H9 (cell line): ENCODE measurements at regions not wholly inside any gene's neighbourhood (a gene's known extent, or its start where the extent isn't known, plus 50 kb on each side); places are given as distances from the start of the nearest gene placed in this dataset.
A peak's percentile ranks its signal among the peaks of the same experiment; 100 is the strongest.

ENCODE experiments used
- DNase-seq: peaks from one replicate; pipeline ENCODE4 v3.0.0-alpha.2; 2017
- H2AFZ ChIP-seq: one replicate; pipeline ENCODE4 v1.6.1; 2013; ENCODE audit warnings: mild to moderate bottlenecking, low read length, control low read depth, moderate library complexity
- H2AK5ac ChIP-seq: 2 replicates; pipeline ENCODE4 v1.6.1; 2013; ENCODE audit warnings: low read length, control low read depth, mixed read lengths; ENCODE audit not compliant: insufficient read length
- H2BK120ac ChIP-seq: one replicate; pipeline ENCODE4 v1.6.1; 2013; ENCODE audit warnings: low read depth, mild to moderate bottlenecking, low read length, control low read depth, inconsistent platforms; ENCODE audit not compliant: poor library complexity, severe bottlenecking
- H2BK12ac ChIP-seq: 2 replicates; pipeline ENCODE4 v1.6.1; 2013; ENCODE audit warnings: low read length, control low read depth, mixed read lengths, low read depth; ENCODE audit not compliant: insufficient read length
- H2BK15ac ChIP-seq: 2 replicates; pipeline ENCODE4 v1.6.1; 2013; ENCODE audit warnings: low read depth, low read length, control low read depth
- H2BK20ac ChIP-seq: one replicate; pipeline ENCODE4 v1.6.1; 2013; ENCODE audit warnings: low read depth, mild to moderate bottlenecking, low read length, control low read depth, inconsistent platforms; ENCODE audit not compliant: poor library complexity, severe bottlenecking
- H2BK5ac ChIP-seq: 2 replicates; pipeline ENCODE4 v1.6.1; 2013; ENCODE audit warnings: low read length, control low read depth, mixed read lengths; ENCODE audit not compliant: insufficient read length
- H3K14ac ChIP-seq: 2 replicates; pipeline ENCODE4 v1.6.1; 2013; ENCODE audit warnings: low read length, control low read depth; ENCODE audit not compliant: insufficient read depth
- H3K18ac ChIP-seq: 2 replicates; pipeline ENCODE4 v1.6.1; 2013; ENCODE audit warnings: low read depth, mild to moderate bottlenecking, mixed read lengths, low read length, control low read depth; ENCODE audit not compliant: insufficient read length
- H3K23ac ChIP-seq: 2 replicates; pipeline ENCODE4 v1.6.1; 2013; ENCODE audit warnings: low read length, control low read depth, mixed read lengths, low read depth; ENCODE audit not compliant: insufficient read length
- H3K23me2 ChIP-seq: 2 replicates; pipeline ENCODE4 v1.6.1; 2013; ENCODE audit warnings: low read depth, mild to moderate bottlenecking, mixed read lengths, low read length, control low read depth; ENCODE audit not compliant: insufficient read length, poor library complexity, severe bottlenecking
- H3K27ac ChIP-seq: 2 replicates; pipeline ENCODE4 v1.5.1; 2013; ENCODE audit warnings: low read length, control low read depth, mixed read lengths, low read depth; ENCODE audit not compliant: insufficient read length
- H3K27me3 ChIP-seq: 2 replicates; pipeline ENCODE4 v1.6.1; 2013; ENCODE audit warnings: low read length, control low read depth, inconsistent platforms; ENCODE audit not compliant: insufficient read depth
- H3K4ac ChIP-seq: 2 replicates; pipeline ENCODE4 v1.6.1; 2013; ENCODE audit warnings: low read depth, mild to moderate bottlenecking, control low read depth, inconsistent platforms, low read length, moderate library complexity
- H3K4me1 ChIP-seq: 2 replicates; pipeline ENCODE4 v1.6.1; 2013; ENCODE audit warnings: low read length, control low read depth, inconsistent platforms; ENCODE audit not compliant: insufficient read depth
- H3K4me2 ChIP-seq: 2 replicates; pipeline ENCODE4 v1.6.1; 2013; ENCODE audit warnings: low read length, control low read depth, mixed read lengths; ENCODE audit not compliant: insufficient read length, insufficient read depth
- H3K56ac ChIP-seq: 2 replicates; pipeline ENCODE4 v1.6.1; 2013; ENCODE audit warnings: low read depth, mild to moderate bottlenecking, mixed read lengths, low read length, control low read depth; ENCODE audit not compliant: insufficient read length
- H3K79me1 ChIP-seq: 2 replicates; pipeline ENCODE4 v1.6.1; 2013; ENCODE audit warnings: low read depth, mild to moderate bottlenecking, moderate library complexity, low read length, control low read depth, inconsistent platforms; ENCODE audit not compliant: insufficient read depth, poor library complexity, severe bottlenecking
- H3K79me2 ChIP-seq: 2 replicates; pipeline ENCODE4 v1.6.1; 2013; ENCODE audit warnings: low read length, control low read depth, inconsistent platforms; ENCODE audit not compliant: insufficient read depth
- H3K9ac ChIP-seq: 2 replicates; pipeline ENCODE4 v1.6.1; 2013; ENCODE audit warnings: low read length, control low read depth, mixed read lengths; ENCODE audit not compliant: insufficient read length; ENCODE audit errors: extremely low read depth
- H3K9me3 ChIP-seq: one replicate; pipeline ENCODE4 v1.6.1; 2013; ENCODE audit warnings: low read depth, low read length, inconsistent platforms; ENCODE audit not compliant: control insufficient read depth
- H3T11ph ChIP-seq: one replicate; pipeline ENCODE4 v1.6.1; 2013; ENCODE audit warnings: mild to moderate bottlenecking, low read length, control low read depth, inconsistent platforms
- H4K20me1 ChIP-seq: one replicate; pipeline ENCODE4 v1.6.1; 2013; ENCODE audit not compliant: control insufficient read depth, insufficient read length, insufficient read depth
- H4K5ac ChIP-seq: 2 replicates; pipeline ENCODE4 v1.6.1; 2013; ENCODE audit warnings: low read depth, mild to moderate bottlenecking, mixed read lengths, low read length, control low read depth; ENCODE audit not compliant: insufficient read length
- H4K8ac ChIP-seq: replicated peaks from 2 replicates; pipeline ENCODE4 v1.6.1; 2013; ENCODE audit warnings: low read length, control low read depth, mixed read lengths, low read depth; ENCODE audit not compliant: insufficient read length
- H4K91ac ChIP-seq: 2 replicates; pipeline ENCODE4 v1.6.1; 2013; ENCODE audit warnings: low read depth, mild to moderate bottlenecking, moderate library complexity, mixed read lengths, low read length, control low read depth; ENCODE audit not compliant: insufficient read length
- H3K27ac Mint-ChIP-seq, 3 experiments: 2 replicates in 2 of 3; 3 replicates in 1 of 3; pipeline ENCODE4 v1.8.0; 2020 to 2021; ENCODE audit warnings: mixed read lengths in 3 of 3, mild to moderate bottlenecking in 1 of 3, moderate library complexity in 1 of 3
- H3K27me3 Mint-ChIP-seq: 2 replicates; pipeline ENCODE4 v1.8.0; 2021; ENCODE audit warnings: low read depth, mild to moderate bottlenecking, moderate library complexity, mixed read lengths
- H3K36me3 Mint-ChIP-seq, 3 experiments: 2 replicates in 2 of 3; 3 replicates in 1 of 3; pipeline ENCODE4 v1.8.0; 2020 to 2021; ENCODE audit warnings: low read depth in 3 of 3, mixed read lengths in 3 of 3; ENCODE audit not compliant: insufficient read depth in 1 of 3
- H3K4me1 Mint-ChIP-seq, 2 experiments: 2 replicates each; pipeline ENCODE4 v1.8.0; 2020; ENCODE audit warnings: mixed read lengths in 2 of 2
- H3K4me3 Mint-ChIP-seq, 2 experiments: 2 replicates in 1 of 2; 3 replicates in 1 of 2; pipeline ENCODE4 v1.8.0; 2020 to 2021; ENCODE audit warnings: mild to moderate bottlenecking in 2 of 2, mixed read lengths in 2 of 2, moderate library complexity in 1 of 2
- H3K9me3 Mint-ChIP-seq, 2 experiments: 2 replicates in 1 of 2; 3 replicates in 1 of 2; pipeline ENCODE4 v1.8.0; 2020; ENCODE audit warnings: mild to moderate bottlenecking in 2 of 2, mixed read lengths in 2 of 2, moderate library complexity in 1 of 2
- CTCF ChIP-seq: fragments of 200-600 bp; sonication (generic); conservative IDR thresholded peaks from 3 replicates; pipeline ENCODE4 v1.8.0; 2021; ENCODE audit warnings: antibody characterized with exemption, mild to moderate bottlenecking
- WGBS: extraction: QIAGEN DNeasy Blood & Tissue Kit; methylation state at CpG from one replicate; pipeline ENCODE4 v1.1.7; 2013; ENCODE audit warnings: missing lambda C conversion rate, low lambda C conversion rate, mixed read lengths; ENCODE audit not compliant: insufficient read length; ENCODE audit errors: extremely low coverage; 5-methylcytosine and 5-hydroxymethylcytosine counted together

- H4K91ac ChIP-seq = no peak overlapping the region
- no peaks in the 10 kb centered on the region for H3K9me3 ChIP-seq
- no peak overlapping the region for H3K56ac ChIP-seq
- no peak overlapping the region for H4K5ac ChIP-seq
- no peaks in the 10 kb centered on the region for H3K4me1 ChIP-seq
- no peaks in the 10 kb centered on the region for H3K79me2 ChIP-seq
- Mint-ChIP-seq H3K27me3 (peaks cover 15% of the 10 kb centered on the region), H3K27ac (peak overlapping the region in 1 of 3 experiments; percentile 50; a peak in 1 of 7 replicates), H3K4me1 (peaks cover 7 to 27% of the 10 kb centered on the region in 2 experiments), H3K4me3 (no peak overlapping the region), H3K36me3 (no peaks in the 10 kb centered on the region), H3K9me3 (0 out of 5 replicates have a peak, but pooled peaks cover 0 to under 1% of the 10 kb centered on the region in 2 experiments)
- no peak for DNase-seq
- H3K14ac ChIP-seq = no peak overlapping the region
- no peak overlapping the region for H3K23ac ChIP-seq
- H3K23me2 ChIP-seq = no peaks in the 10 kb centered on the region
- H4K8ac ChIP-seq = no peak overlapping the region
- H3K79me1 ChIP-seq = no peaks in the 10 kb centered on the region
- H3K18ac ChIP-seq = no peak overlapping the region
- H2AFZ ChIP-seq = no peak overlapping the region
- no peak overlapping the region for H3T11ph ChIP-seq
- no peak overlapping the region for H2BK20ac ChIP-seq
- H2BK120ac ChIP-seq = no peak overlapping the region
- H2BK15ac ChIP-seq = no peak overlapping the region
- H4K20me1 ChIP-seq = no peaks in the 10 kb centered on the region
- TF ChIP-seq CTCF = no peak
- no peak overlapping the region for H3K4ac ChIP-seq
- H3K4me2 ChIP-seq = no peak overlapping the region
- no peaks in the 10 kb centered on the region for H3K27me3 ChIP-seq
- H2BK12ac ChIP-seq = no peak overlapping the region
- no peak overlapping the region for H3K27ac ChIP-seq
- H2BK5ac ChIP-seq = no peak overlapping the region
- no peak overlapping the region for H2AK5ac ChIP-seq
- no peak overlapping the region for H3K9ac ChIP-seq
- WGBS = no CpG with 5 or more reads among the region's 5 CpGs
These were observed 87.4 kb upstream of the ZBTB40 start for GRCh38 chr1:22364326-22364650.
